H9 (cell line): ENCODE measurements at regions not wholly inside any gene's neighbourhood (a gene's known extent, or its start where the extent isn't known, plus 50 kb on each side); places are given as distances from the start of the nearest gene placed in this dataset.

Source experiments
- DNase-seq: peaks from one replicate; pipeline ENCODE4 v3.0.0-alpha.2; 2017
- H2AFZ ChIP-seq: one replicate; pipeline ENCODE4 v1.6.1; 2013; ENCODE audit warnings: mild to moderate bottlenecking, low read length, control low read depth, moderate library complexity
- H2AK5ac ChIP-seq: 2 replicates; pipeline ENCODE4 v1.6.1; 2013; ENCODE audit warnings: low read length, control low read depth, mixed read lengths; ENCODE audit not compliant: insufficient read length
- H2BK120ac ChIP-seq: one replicate; pipeline ENCODE4 v1.6.1; 2013; ENCODE audit warnings: low read depth, mild to moderate bottlenecking, low read length, control low read depth, inconsistent platforms; ENCODE audit not compliant: poor library complexity, severe bottlenecking
- H2BK12ac ChIP-seq: 2 replicates; pipeline ENCODE4 v1.6.1; 2013; ENCODE audit warnings: low read length, control low read depth, mixed read lengths, low read depth; ENCODE audit not compliant: insufficient read length
- H2BK15ac ChIP-seq: 2 replicates; pipeline ENCODE4 v1.6.1; 2013; ENCODE audit warnings: low read depth, low read length, control low read depth
- H2BK20ac ChIP-seq: one replicate; pipeline ENCODE4 v1.6.1; 2013; ENCODE audit warnings: low read depth, mild to moderate bottlenecking, low read length, control low read depth, inconsistent platforms; ENCODE audit not compliant: poor library complexity, severe bottlenecking
- H2BK5ac ChIP-seq: 2 replicates; pipeline ENCODE4 v1.6.1; 2013; ENCODE audit warnings: low read length, control low read depth, mixed read lengths; ENCODE audit not compliant: insufficient read length
- H3K14ac ChIP-seq: 2 replicates; pipeline ENCODE4 v1.6.1; 2013; ENCODE audit warnings: low read length, control low read depth; ENCODE audit not compliant: insufficient read depth
- H3K18ac ChIP-seq: 2 replicates; pipeline ENCODE4 v1.6.1; 2013; ENCODE audit warnings: low read depth, mild to moderate bottlenecking, mixed read lengths, low read length, control low read depth; ENCODE audit not compliant: insufficient read length
- H3K23ac ChIP-seq: 2 replicates; pipeline ENCODE4 v1.6.1; 2013; ENCODE audit warnings: low read length, control low read depth, mixed read lengths, low read depth; ENCODE audit not compliant: insufficient read length
- H3K23me2 ChIP-seq: 2 replicates; pipeline ENCODE4 v1.6.1; 2013; ENCODE audit warnings: low read depth, mild to moderate bottlenecking, mixed read lengths, low read length, control low read depth; ENCODE audit not compliant: insufficient read length, poor library complexity, severe bottlenecking
- H3K27ac ChIP-seq: 2 replicates; pipeline ENCODE4 v1.5.1; 2013; ENCODE audit warnings: low read length, control low read depth, mixed read lengths, low read depth; ENCODE audit not compliant: insufficient read length
- H3K27me3 ChIP-seq: 2 replicates; pipeline ENCODE4 v1.6.1; 2013; ENCODE audit warnings: low read length, control low read depth, inconsistent platforms; ENCODE audit not compliant: insufficient read depth
- H3K4ac ChIP-seq: 2 replicates; pipeline ENCODE4 v1.6.1; 2013; ENCODE audit warnings: low read depth, mild to moderate bottlenecking, control low read depth, inconsistent platforms, low read length, moderate library complexity
- H3K4me1 ChIP-seq: 2 replicates; pipeline ENCODE4 v1.6.1; 2013; ENCODE audit warnings: low read length, control low read depth, inconsistent platforms; ENCODE audit not compliant: insufficient read depth
- H3K4me2 ChIP-seq: 2 replicates; pipeline ENCODE4 v1.6.1; 2013; ENCODE audit warnings: low read length, control low read depth, mixed read lengths; ENCODE audit not compliant: insufficient read length, insufficient read depth
- H3K56ac ChIP-seq: 2 replicates; pipeline ENCODE4 v1.6.1; 2013; ENCODE audit warnings: low read depth, mild to moderate bottlenecking, mixed read lengths, low read length, control low read depth; ENCODE audit not compliant: insufficient read length
- H3K79me1 ChIP-seq: 2 replicates; pipeline ENCODE4 v1.6.1; 2013; ENCODE audit warnings: low read depth, mild to moderate bottlenecking, moderate library complexity, low read length, control low read depth, inconsistent platforms; ENCODE audit not compliant: insufficient read depth, poor library complexity, severe bottlenecking
- H3K79me2 ChIP-seq: 2 replicates; pipeline ENCODE4 v1.6.1; 2013; ENCODE audit warnings: low read length, control low read depth, inconsistent platforms; ENCODE audit not compliant: insufficient read depth
- H3K9ac ChIP-seq: 2 replicates; pipeline ENCODE4 v1.6.1; 2013; ENCODE audit warnings: low read length, control low read depth, mixed read lengths; ENCODE audit not compliant: insufficient read length; ENCODE audit errors: extremely low read depth
- H3K9me3 ChIP-seq: one replicate; pipeline ENCODE4 v1.6.1; 2013; ENCODE audit warnings: low read depth, low read length, inconsistent platforms; ENCODE audit not compliant: control insufficient read depth
- H3T11ph ChIP-seq: one replicate; pipeline ENCODE4 v1.6.1; 2013; ENCODE audit warnings: mild to moderate bottlenecking, low read length, control low read depth, inconsistent platforms
- H4K20me1 ChIP-seq: one replicate; pipeline ENCODE4 v1.6.1; 2013; ENCODE audit not compliant: control insufficient read depth, insufficient read length, insufficient read depth
- H4K5ac ChIP-seq: 2 replicates; pipeline ENCODE4 v1.6.1; 2013; ENCODE audit warnings: low read depth, mild to moderate bottlenecking, mixed read lengths, low read length, control low read depth; ENCODE audit not compliant: insufficient read length
- H4K8ac ChIP-seq: replicated peaks from 2 replicates; pipeline ENCODE4 v1.6.1; 2013; ENCODE audit warnings: low read length, control low read depth, mixed read lengths, low read depth; ENCODE audit not compliant: insufficient read length
- H4K91ac ChIP-seq: 2 replicates; pipeline ENCODE4 v1.6.1; 2013; ENCODE audit warnings: low read depth, mild to moderate bottlenecking, moderate library complexity, mixed read lengths, low read length, control low read depth; ENCODE audit not compliant: insufficient read length
- H3K27ac Mint-ChIP-seq, 3 experiments: 2 replicates in 2 of 3; 3 replicates in 1 of 3; pipeline ENCODE4 v1.8.0; 2020 to 2021; ENCODE audit warnings: mixed read lengths in 3 of 3, mild to moderate bottlenecking in 1 of 3, moderate library complexity in 1 of 3
- H3K27me3 Mint-ChIP-seq: 2 replicates; pipeline ENCODE4 v1.8.0; 2021; ENCODE audit warnings: low read depth, mild to moderate bottlenecking, moderate library complexity, mixed read lengths
- H3K36me3 Mint-ChIP-seq, 3 experiments: 2 replicates in 2 of 3; 3 replicates in 1 of 3; pipeline ENCODE4 v1.8.0; 2020 to 2021; ENCODE audit warnings: low read depth in 3 of 3, mixed read lengths in 3 of 3; ENCODE audit not compliant: insufficient read depth in 1 of 3
- H3K4me1 Mint-ChIP-seq, 2 experiments: 2 replicates each; pipeline ENCODE4 v1.8.0; 2020; ENCODE audit warnings: mixed read lengths in 2 of 2
- H3K4me3 Mint-ChIP-seq, 2 experiments: 2 replicates in 1 of 2; 3 replicates in 1 of 2; pipeline ENCODE4 v1.8.0; 2020 to 2021; ENCODE audit warnings: mild to moderate bottlenecking in 2 of 2, mixed read lengths in 2 of 2, moderate library complexity in 1 of 2
- H3K9me3 Mint-ChIP-seq, 2 experiments: 2 replicates in 1 of 2; 3 replicates in 1 of 2; pipeline ENCODE4 v1.8.0; 2020; ENCODE audit warnings: mild to moderate bottlenecking in 2 of 2, mixed read lengths in 2 of 2, moderate library complexity in 1 of 2
- CTCF ChIP-seq: fragments of 200-600 bp; sonication (generic); conservative IDR thresholded peaks from 3 replicates; pipeline ENCODE4 v1.8.0; 2021; ENCODE audit warnings: antibody characterized with exemption, mild to moderate bottlenecking
- WGBS: extraction: QIAGEN DNeasy Blood & Tissue Kit; methylation state at CpG from one replicate; pipeline ENCODE4 v1.1.7; 2013; ENCODE audit warnings: missing lambda C conversion rate, low lambda C conversion rate, mixed read lengths; ENCODE audit not compliant: insufficient read length; ENCODE audit errors: extremely low coverage; 5-methylcytosine and 5-hydroxymethylcytosine counted together

DNA sequence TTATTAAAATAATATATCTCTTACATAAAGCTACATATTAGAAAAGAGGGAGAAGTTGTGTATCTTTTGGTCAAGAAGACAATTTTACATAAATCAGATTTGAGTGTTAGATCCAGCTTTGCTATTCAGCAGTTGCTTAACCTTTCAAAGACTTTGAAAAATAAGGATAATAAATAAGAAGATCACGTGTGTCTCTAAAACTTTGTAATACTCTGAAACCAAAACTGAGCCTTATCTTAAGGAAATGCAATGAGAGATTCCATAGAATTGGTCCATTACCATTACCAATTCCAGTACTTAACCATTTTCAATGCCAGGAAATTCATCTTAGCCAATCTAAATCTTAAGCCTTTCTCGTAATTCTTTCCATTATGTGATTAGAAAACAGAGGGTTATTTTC is 89.2 kb upstream of the COL5A2 start:
- Histone ChIP-seq H3K9me3 (no peaks in the 10 kb centered on the region), H3K4me2 (no peak overlapping the region), H2BK15ac (no peak overlapping the region), H3K79me2 (no peaks in the 10 kb centered on the region), H3K56ac (no peak overlapping the region), H2BK120ac (no peak overlapping the region), H4K5ac (no peak overlapping the region), H3K23me2 (no peaks in the 10 kb centered on the region), H4K91ac (no peak overlapping the region), H3K18ac (no peak overlapping the region), H3K27me3 (no peaks in the 10 kb centered on the region), H3K9ac (no peak overlapping the region), H3K4me1 (no peaks in the 10 kb centered on the region), H2BK5ac (no peak overlapping the region), H4K20me1 (no peaks in the 10 kb centered on the region), H4K8ac (no peak overlapping the region), H2AFZ (no peak overlapping the region), H2AK5ac (no peak overlapping the region), H2BK12ac (no peak overlapping the region), H3T11ph (no peak overlapping the region), H3K79me1 (no peaks in the 10 kb centered on the region), H3K27ac (no peak overlapping the region), H3K14ac (no peak overlapping the region), H3K4ac (no peak overlapping the region), H2BK20ac (no peak overlapping the region), H3K23ac (no peak overlapping the region)
- TF ChIP-seq CTCF = no peak
- no peaks in the 10 kb centered on the region for H3K27me3 Mint-ChIP-seq
- DNase-seq = no peak
- no CpG with 5 or more reads among the region's 2 CpGs for WGBS
- no peaks in the 10 kb centered on the region for H3K4me1 Mint-ChIP-seq
- H3K4me3 Mint-ChIP-seq = no peak overlapping the region
- H3K36me3 Mint-ChIP-seq = peaks cover 0 to 4% (median 0%) of the 10 kb centered on the region in 3 experiments; a peak in 1 of 7 replicates
- peaks cover 2 to 5% of the 10 kb centered on the region in 2 experiments; a peak in 3 of 5 replicates for H3K9me3 Mint-ChIP-seq
- H3K27ac Mint-ChIP-seq = no peak overlapping the region
